ENCODE measurements at regions not wholly inside any gene's neighbourhood (a gene's known extent, or its start where the extent isn't known, plus 50 kb on each side); places are given as distances from the start of the nearest gene placed in this dataset.

DNA sequence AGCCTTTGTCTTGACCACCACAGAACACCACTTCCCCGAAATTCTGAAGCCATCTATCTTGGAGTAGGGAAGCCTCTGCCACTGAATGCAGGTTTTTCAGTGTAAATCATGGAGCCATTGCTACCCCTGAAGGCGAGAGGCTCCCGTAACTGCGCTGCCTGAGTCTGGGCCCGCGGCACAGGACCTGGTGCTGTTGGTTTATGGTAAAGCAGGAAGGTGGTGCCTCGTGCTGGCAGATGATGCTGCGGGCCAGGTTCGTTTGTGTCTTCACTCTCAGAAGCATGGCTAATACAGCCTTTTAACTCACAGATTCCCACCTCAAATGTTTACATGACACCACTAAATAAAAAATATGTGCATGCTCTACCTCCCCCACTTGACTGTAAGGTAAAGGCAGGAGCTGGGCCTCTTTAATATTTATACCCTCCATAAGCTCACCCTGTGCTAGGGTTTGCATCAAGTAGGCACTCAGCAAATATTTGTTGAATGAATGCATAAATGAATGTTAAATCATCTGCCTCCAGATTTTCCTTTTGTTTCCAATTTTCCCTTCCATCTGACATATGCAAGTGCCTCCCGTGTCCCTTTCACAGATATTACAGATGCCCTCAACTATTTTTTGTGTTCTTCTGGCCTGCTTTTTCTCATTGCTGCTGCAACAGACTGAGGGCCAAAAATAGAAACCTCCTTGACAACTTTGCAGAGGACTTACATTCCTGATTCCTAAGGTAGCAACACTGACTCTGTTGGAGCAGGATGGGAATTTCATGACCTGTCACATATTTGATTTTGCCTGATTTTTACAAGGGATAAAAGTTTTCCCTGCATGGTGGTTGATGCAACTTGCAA is 83.5 kb upstream of the CPO start:
- TF ChIP-seq, protein P1, sequence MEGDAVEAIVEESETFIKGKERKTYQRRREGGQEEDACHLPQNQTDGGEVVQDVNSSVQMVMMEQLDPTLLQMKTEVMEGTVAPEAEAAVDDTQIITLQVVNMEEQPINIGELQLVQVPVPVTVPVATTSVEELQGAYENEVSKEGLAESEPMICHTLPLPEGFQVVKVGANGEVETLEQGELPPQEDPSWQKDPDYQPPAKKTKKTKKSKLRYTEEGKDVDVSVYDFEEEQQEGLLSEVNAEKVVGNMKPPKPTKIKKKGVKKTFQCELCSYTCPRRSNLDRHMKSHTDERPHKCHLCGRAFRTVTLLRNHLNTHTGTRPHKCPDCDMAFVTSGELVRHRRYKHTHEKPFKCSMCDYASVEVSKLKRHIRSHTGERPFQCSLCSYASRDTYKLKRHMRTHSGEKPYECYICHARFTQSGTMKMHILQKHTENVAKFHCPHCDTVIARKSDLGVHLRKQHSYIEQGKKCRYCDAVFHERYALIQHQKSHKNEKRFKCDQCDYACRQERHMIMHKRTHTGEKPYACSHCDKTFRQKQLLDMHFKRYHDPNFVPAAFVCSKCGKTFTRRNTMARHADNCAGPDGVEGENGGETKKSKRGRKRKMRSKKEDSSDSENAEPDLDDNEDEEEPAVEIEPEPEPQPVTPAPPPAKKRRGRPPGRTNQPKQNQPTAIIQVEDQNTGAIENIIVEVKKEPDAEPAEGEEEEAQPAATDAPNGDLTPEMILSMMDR (IDR thresholded peaks at IDR 0.05; ENCODE audit: poor library complexity, severe bottlenecking) = no peak
- TF ChIP-seq, protein P2, sequence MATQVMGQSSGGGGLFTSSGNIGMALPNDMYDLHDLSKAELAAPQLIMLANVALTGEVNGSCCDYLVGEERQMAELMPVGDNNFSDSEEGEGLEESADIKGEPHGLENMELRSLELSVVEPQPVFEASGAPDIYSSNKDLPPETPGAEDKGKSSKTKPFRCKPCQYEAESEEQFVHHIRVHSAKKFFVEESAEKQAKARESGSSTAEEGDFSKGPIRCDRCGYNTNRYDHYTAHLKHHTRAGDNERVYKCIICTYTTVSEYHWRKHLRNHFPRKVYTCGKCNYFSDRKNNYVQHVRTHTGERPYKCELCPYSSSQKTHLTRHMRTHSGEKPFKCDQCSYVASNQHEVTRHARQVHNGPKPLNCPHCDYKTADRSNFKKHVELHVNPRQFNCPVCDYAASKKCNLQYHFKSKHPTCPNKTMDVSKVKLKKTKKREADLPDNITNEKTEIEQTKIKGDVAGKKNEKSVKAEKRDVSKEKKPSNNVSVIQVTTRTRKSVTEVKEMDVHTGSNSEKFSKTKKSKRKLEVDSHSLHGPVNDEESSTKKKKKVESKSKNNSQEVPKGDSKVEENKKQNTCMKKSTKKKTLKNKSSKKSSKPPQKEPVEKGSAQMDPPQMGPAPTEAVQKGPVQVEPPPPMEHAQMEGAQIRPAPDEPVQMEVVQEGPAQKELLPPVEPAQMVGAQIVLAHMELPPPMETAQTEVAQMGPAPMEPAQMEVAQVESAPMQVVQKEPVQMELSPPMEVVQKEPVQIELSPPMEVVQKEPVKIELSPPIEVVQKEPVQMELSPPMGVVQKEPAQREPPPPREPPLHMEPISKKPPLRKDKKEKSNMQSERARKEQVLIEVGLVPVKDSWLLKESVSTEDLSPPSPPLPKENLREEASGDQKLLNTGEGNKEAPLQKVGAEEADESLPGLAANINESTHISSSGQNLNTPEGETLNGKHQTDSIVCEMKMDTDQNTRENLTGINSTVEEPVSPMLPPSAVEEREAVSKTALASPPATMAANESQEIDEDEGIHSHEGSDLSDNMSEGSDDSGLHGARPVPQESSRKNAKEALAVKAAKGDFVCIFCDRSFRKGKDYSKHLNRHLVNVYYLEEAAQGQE (IDR thresholded peaks at IDR 0.05; ENCODE audit: borderline replicate concordance) = no peak
- Histone ChIP-seq H3K27ac (ENCODE audit: low read length) (no peak overlapping the region), H3F3A (ENCODE audit: insufficient read depth, low read length, poor library complexity, severe bottlenecking) (no peaks in the 10 kb centered on the region), H3K27me3 (ENCODE audit: insufficient read depth, low read depth, low read length) (no peaks in the 10 kb centered on the region), H4K20me1 (ENCODE audit: insufficient read depth) (no peaks in the 10 kb centered on the region), H3K9ac (ENCODE audit: low read length) (no peak overlapping the region), H3K9me3 (ENCODE audit: low read length) (no peaks in the 10 kb centered on the region), H3K9me2 (ENCODE audit: insufficient read depth, low read length) (no peaks in the 10 kb centered on the region), H3K79me2 (replicated peaks; ENCODE audit: insufficient read depth, low read length) (no peaks in the 10 kb centered on the region), H2AFZ (ENCODE audit: low read depth, low read length) (no peak overlapping the region), H3K4me3 (ENCODE audit: low read length) (no peak overlapping the region), H3K36me3 (ENCODE audit: insufficient read depth, low read length) (no peaks in the 10 kb centered on the region), H3K4me2 (ENCODE audit: low read length) (no peak overlapping the region)

DNA sequence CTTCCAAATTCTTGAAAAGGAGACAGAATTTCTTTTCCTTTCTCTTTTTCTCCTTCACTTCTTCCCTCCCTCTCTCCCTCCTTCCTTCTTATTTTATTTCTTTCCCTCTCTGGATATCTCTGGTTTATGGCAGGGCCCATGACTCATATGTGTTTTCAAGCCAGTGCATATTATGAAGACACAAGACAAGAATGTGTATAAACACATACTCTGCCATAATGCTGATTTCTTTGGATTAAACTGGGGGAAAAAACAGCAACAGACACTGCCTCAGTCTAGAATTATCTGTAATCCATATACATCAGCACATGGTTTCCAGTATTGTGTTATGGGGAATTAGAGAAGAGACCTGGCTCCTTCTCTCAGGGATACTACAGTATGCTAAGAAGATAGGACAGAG is 82.8 kb upstream of the CPO start:
- TF ChIP-seq, protein P2 (IDR thresholded peaks at IDR 0.05; ENCODE audit: borderline replicate concordance) = no peak
- TF ChIP-seq MXI1 (conservative IDR thresholded peaks at IDR 0.05; ENCODE audit: poor library complexity, severe bottlenecking) (no peak), EP300 (conservative IDR thresholded peaks at IDR 0.05; ENCODE audit: poor library complexity, severe bottlenecking) (no peak), TAF1 (IDR thresholded peaks at IDR 0.05; ENCODE audit: low read depth) (no peak), SMC3 (conservative IDR thresholded peaks at IDR 0.05; ENCODE audit: poor library complexity) (no peak)
- Histone ChIP-seq H3K36me3 (ENCODE audit: insufficient read depth, low read length) (no peaks in the 10 kb centered on the region), H3K9me3 (ENCODE audit: low read length) (no peaks in the 10 kb centered on the region), H3K9ac (ENCODE audit: low read length) (no peak overlapping the region), H3K4me3 (ENCODE audit: low read length) (no peak overlapping the region), H3F3A (ENCODE audit: insufficient read depth, low read length, poor library complexity, severe bottlenecking) (no peaks in the 10 kb centered on the region), H3K9me2 (ENCODE audit: insufficient read depth, low read length) (no peaks in the 10 kb centered on the region), H3K27me3 (ENCODE audit: insufficient read depth, low read depth, low read length) (no peaks in the 10 kb centered on the region), H3K79me2 (replicated peaks; ENCODE audit: insufficient read depth, low read length) (no peaks in the 10 kb centered on the region), H3K4me2 (ENCODE audit: low read length) (no peak overlapping the region), H2AFZ (ENCODE audit: low read depth, low read length) (no peak overlapping the region), H4K20me1 (ENCODE audit: insufficient read depth) (no peaks in the 10 kb centered on the region), H3K27ac (ENCODE audit: low read length) (no peak overlapping the region)
